Cerebellar cortex (tissue), 1 donor: ENCODE measurements at regions not wholly inside any gene's neighbourhood (a gene's known extent, or its start where the extent isn't known, plus 50 kb on each side); places are given as distances from the start of the nearest gene placed in this dataset.
"Not testable (repeated sequence)": the region's sequence is repeated elsewhere in the genome, so short reads cannot be mapped to it uniquely, and the experiment has no call there.

Experiments
- DNase-seq: peaks from one replicate; pipeline ENCODE4 v3.0.0-alpha.2; 2015; ENCODE audit warnings: low spot score

DNA sequence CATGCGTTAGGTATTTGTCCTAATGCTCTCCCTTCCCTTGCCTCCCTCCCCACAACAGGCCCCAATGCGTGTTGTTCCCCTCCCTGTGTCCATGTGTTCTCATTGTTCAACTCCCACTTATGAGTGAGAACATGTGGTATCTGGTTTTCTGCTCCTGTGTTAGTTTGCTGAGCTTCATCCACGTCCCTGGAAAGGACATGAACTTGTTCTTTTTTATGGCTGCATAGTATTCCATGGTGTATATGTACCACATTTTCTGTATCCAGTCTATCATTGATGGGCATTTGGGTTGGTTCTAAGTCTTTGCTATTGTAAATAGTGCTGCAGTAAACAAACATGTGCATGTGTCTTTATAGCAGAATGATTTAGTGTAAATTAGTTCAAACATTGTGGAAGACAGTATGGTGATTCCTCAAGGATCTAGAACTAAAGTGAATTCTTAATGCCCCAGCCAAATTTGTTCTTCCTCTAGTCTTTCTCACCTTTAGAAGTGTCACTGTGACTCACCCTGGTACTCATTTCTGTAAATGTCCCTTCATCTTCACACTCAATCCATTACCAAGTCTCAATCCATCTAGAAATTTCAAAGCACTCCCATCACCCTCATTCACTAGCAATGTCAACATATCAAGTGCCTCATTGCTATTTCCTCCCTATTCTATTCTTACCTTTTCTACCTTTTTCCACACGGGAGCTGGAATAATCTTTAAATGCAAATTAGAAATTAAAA lies 123.9 kb downstream of the MREG start:
- not testable (repeated sequence) for DNase-seq

DNA sequence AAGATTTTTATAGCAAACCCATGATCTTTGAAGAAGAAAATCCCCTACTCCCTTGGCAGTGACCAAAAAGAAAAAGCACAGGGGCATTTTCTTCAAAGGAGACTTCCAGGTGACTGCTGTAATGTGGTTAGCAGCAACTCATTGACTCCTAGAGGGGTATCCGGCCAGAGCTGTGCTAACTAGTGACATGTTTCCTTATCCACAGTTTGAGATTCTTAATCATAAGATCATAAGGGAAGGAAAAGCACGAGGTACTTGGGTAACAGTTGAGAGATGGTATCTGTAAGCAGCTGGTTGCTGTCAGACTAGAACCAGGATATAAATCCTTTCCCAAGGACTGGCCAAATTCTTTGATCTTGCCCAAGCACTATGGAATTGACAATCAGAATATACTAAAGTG lies 124.7 kb downstream of the MREG start:
- DNase-seq: no peak

- DNase-seq: no peak
Observed at GRCh38 chr2:215887303-215887702, 126.0 kb downstream of the MREG start.

- DNase-seq: no peak
Observed at GRCh38 chr2:215886022-215886421, 127.3 kb downstream of the MREG start.

DNA sequence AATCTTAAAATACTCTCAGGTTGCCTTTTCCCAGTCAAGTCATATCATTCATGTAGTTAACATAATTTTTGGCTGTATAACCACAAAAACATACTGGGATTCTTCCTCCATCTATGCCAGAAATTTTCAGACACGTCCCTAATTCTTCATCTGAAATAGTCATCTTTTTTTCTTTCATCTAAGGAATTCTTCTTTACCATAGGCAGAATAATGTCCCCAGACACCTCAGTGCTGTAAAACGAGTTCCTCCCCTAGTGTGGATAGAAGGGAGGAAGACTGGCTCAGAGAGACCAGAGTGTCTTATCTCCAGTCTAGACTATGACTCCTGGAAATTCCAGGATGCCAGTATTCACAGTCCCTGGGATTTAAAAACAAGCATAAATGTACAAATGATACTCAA lies 127.8 kb downstream of the MREG start:
- DNase-seq: no peak

DNA sequence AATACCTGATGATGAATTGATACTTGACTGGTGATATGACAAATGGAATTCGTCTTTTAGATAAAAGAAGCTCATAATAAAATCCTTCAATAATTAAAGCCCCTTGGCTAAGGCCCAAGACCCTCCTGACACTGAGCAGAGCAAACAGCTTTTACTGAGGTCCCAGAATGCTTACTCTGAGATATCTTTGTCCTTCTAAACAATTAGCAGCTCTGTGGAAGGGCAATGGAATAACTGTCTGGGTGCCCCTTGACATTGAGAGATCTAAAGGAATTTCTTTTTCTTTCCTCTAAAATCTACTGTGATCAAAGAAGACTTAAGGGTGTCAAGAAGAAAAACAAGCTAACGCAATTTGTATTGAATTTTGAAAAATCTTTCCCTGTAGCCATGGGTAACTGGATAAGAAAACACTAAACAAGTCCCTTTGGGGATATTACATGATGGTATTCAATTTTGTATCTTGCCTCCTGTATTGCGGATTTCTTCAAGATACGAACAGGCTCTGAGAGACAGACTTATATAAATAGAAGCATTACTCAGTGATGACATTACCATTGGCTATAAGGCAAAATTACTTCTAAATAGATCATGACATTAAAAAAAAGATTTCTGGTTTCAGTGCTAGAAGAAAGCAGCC lies 128.8 kb downstream of the MREG start:
- no peak for DNase-seq

GRCh38 chr2:215883799-215884198 lies 129.6 kb downstream of the MREG start:
- DNase-seq: no peak

- DNase-seq: no peak
Observed at GRCh38 chr2:215882689-215883088, 130.7 kb downstream of the MREG start.

DNA sequence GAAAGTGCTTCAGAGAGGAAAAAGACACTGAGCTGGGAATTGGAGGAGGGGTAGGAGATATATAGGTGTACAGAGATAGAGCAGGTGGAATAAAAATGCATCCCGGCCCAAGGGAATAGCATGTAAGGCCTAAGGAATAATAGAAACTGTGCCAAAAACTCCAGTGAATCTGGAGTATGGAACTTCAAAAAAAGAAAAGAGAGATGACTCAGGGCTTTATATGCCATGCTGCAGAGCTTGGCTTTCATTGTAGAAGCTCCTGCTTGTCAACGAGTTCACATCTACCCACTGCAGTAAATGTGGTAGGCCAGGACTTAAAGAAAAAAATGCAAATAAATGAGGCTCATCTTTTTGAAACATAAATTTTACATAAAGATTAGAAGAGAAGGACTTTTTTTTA lies 131.8 kb downstream of the MREG start:
- no peak for DNase-seq

GRCh38 chr2:215880970-215881369 lies 132.4 kb downstream of the MREG start:
- no peak for DNase-seq

GRCh38 chr2:215879977-215880940 lies 133.1 kb downstream of the MREG start:
- DNase-seq: no peak

DNA sequence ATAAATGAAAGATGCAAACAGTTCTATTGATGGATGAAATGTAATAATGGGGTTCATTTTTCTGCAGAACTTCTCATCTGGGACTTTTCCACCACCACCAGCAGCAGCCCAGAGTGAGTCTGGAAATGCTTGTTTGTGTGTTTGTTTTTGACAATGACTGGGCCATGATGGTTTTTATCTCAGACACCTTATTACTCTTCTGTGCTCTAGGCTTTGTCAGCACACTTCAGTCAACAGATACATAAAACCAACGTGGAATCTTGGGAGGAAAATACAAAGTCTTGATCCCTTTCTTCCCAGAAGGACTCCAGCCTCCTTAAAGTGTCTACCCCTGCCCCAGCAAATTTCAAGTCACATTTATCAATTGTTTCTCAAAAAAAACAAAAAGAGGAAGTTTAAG lies 134.0 kb downstream of the MREG start:
- no peak for DNase-seq

DNA sequence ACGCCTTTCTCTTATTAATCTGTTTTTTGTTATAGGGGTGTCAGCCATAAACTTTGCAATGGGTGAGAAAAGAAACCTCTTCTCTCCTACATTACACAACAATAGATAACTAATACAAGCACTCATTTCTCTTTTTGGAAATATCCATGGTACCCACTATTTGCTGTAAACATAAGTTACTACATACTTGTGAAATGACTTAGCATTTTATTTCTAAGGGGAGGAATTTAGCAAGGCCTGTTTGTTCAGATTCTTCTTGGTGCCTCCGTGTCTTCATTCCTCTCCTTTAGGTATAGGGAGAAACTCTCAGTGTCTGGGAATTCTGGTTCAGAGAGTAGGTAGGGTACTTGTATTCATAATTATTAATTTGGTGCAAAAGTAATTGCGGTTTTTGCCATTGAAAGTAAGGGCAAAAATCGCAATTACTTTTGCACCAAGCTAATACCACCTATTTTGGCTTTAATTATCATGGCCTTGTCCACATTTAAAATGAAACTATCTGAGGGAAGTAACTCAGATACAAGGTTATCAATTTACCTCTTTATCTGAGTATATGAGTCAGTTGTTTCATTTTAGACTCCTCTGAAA lies 134.8 kb downstream of the MREG start:
- no peak for DNase-seq

- no peak for DNase-seq
Observed at GRCh38 chr2:215876937-215877238, 136.5 kb downstream of the MREG start.

DNA sequence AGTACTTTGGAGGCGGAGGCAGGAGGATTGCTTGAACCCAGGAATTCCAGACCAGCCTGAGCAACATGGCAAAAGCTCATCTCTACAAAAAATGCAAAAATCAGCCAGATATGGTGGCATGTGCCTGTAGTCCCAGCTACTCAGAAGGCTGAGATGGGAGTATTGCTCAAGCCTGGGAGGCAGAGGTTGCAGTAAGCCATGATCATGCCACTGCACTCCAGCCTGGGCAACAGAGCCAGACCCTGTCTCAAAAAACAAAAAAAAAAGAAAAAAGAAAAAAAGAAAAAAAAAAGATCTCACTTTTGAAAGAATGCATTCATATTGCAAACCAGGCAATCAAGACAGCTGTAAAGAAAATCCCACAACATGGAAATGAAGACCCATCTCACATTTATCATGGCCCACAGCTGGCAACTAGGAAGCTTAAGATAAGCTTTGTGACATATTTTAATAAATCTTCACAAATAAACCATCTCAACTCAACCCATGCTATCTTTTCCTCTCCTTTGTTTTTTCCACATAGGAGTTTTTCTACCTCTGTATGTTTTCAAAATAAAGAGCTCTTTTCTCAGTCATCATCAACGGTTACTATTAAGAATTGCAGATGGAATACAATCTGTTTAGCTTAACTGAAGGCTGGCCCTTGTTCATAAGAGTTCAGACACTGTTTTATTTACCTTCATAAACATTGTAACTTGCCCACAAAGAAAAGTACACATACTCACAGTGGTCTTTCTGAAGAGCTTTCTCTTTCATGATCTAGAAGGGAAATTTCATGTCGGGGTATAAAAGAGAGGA lies 137.0 kb downstream of the MREG start:
- no peak for DNase-seq

DNA sequence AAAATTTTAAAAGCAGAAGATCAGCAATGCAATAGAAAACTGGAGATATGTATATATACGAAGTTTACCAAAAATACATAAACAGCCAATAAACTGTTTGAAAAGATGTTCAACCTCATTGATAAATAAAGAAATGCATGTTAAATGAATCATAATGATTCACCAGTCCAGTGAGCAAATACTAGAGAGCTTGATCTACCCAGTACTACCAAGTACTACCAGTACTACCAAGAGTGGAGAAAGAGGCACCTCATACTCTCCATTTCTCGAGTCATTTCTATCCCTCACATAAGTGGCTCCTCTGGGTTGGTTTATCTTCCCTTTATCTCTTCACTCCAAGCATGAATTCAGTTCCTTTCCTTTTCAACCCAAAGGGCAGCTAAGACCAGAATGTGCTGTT lies 138.9 kb downstream of the MREG start:
- DNase-seq: no peak

GRCh38 chr2:215870986-215871385 lies 142.4 kb downstream of the MREG start:
- no peak for DNase-seq

GRCh38 chr2:215870088-215870490 lies 143.3 kb downstream of the MREG start:
- DNase-seq: no peak

GRCh38 chr2:215868846-215869543 lies 144.4 kb downstream of the MREG start:
- peak; percentile 11 for DNase-seq

- no peak for DNase-seq
Observed at GRCh38 chr2:215866606-215867005, 146.7 kb downstream of the MREG start.

DNA sequence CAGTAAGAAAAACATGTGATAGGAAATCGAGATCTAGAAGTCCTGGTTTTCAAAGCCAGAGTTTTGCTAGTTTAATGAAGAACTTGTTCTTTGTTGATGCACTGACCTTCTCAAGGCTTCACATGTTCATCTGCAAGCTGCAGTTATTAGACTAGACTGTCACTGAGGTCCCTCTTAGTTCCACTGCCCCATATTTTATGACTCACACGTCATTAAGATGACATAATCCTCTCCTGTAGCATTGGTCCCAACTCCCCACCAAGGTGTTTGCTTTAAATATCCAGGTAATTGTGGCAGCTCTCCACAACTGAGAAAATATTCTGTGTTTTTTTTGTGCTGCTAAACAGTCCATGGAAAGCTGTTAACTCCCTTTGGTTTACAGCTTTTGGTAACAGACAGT lies 149.7 kb downstream of the MREG start:
- no peak for DNase-seq
